Adipocyte (in vitro differentiated cells): ENCODE measurements at regions not wholly inside any gene's neighbourhood (a gene's known extent, or its start where the extent isn't known, plus 50 kb on each side); places are given as distances from the start of the nearest gene placed in this dataset.

ENCODE experiments used
- DNase-seq: peaks from one replicate; pipeline ENCODE4 v3.0.0-alpha.2; 2015; ENCODE audit warnings: low read depth
- H3K27me3 ChIP-seq: replicated peaks from 2 replicates; pipeline ENCODE4 v1.7.0; 2013; ENCODE audit warnings: mild to moderate bottlenecking, low read length, moderate library complexity; ENCODE audit not compliant: control insufficient read depth, insufficient read depth
- H3K36me3 ChIP-seq: 2 replicates; pipeline ENCODE4 v1.7.0; 2013; ENCODE audit warnings: low read length, mild to moderate bottlenecking, moderate library complexity; ENCODE audit not compliant: control insufficient read depth, insufficient read depth, severe bottlenecking
- H3K4me1 ChIP-seq: 2 replicates; pipeline ENCODE4 v1.7.0; 2013; ENCODE audit warnings: mild to moderate bottlenecking, low read length, moderate library complexity; ENCODE audit not compliant: control insufficient read depth, insufficient read depth
- H3K4me3 ChIP-seq: 2 replicates; pipeline ENCODE4 v1.7.0; 2013; ENCODE audit warnings: mild to moderate bottlenecking, low read length, moderate library complexity
- H3K9ac ChIP-seq: 2 replicates; pipeline ENCODE4 v1.7.0; 2013; ENCODE audit warnings: mild to moderate bottlenecking, low read length, moderate library complexity
- H3K9me3 ChIP-seq: 2 replicates; pipeline ENCODE4 v1.7.0; 2013; ENCODE audit warnings: mild to moderate bottlenecking, low read length, moderate library complexity; ENCODE audit not compliant: control insufficient read depth

DNA sequence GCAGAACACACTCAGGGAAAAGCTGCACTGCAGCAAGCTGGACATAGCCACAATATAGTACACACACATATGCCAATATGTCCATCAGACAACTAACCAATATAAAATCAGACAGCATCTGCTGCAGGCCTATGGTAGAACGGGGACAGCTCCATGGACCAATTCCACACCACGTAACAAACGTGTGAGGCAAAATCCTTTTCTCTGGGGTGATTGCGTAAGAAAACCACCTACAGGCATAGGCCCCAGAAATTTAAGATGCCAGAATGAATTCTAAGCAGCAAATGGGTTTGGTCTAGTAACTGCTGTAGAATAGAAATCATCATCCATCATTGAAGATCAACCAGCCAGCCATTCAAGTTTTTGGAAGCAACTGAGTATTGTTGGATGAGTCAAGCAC is 368.9 kb upstream of the TMPO start:
- H3K9me3 ChIP-seq: peaks cover 7% of the 10 kb centered on the region
- no peaks in the 10 kb centered on the region for H3K27me3 ChIP-seq
- DNase-seq: no peak
- H3K4me3 ChIP-seq: no peak overlapping the region
- H3K9ac ChIP-seq: no peak overlapping the region
- H3K4me1 ChIP-seq: no peaks in the 10 kb centered on the region
- no peaks in the 10 kb centered on the region for H3K36me3 ChIP-seq

- Histone ChIP-seq H3K4me1 (no peaks in the 10 kb centered on the region), H3K9me3 (no peaks in the 10 kb centered on the region), H3K4me3 (no peak overlapping the region), H3K36me3 (no peaks in the 10 kb centered on the region), H3K27me3 (no peaks in the 10 kb centered on the region), H3K9ac (no peak overlapping the region)
- no peak for DNase-seq
Observed at GRCh38 chr12:98149270-98149669, 366.1 kb upstream of the TMPO start.

- no peaks in the 10 kb centered on the region for H3K4me1 ChIP-seq
- H3K27me3 ChIP-seq: no peaks in the 10 kb centered on the region
- no peak overlapping the region for H3K9ac ChIP-seq
- no peaks in the 10 kb centered on the region for H3K9me3 ChIP-seq
- H3K36me3 ChIP-seq: no peaks in the 10 kb centered on the region
- no peak for DNase-seq
- no peak overlapping the region for H3K4me3 ChIP-seq
Observed at GRCh38 chr12:98149691-98150210, 365.6 kb upstream of the TMPO start.

- no peaks in the 10 kb centered on the region for H3K4me1 ChIP-seq
- no peak for DNase-seq
Observed at GRCh38 chr12:98151105-98151590, 364.2 kb upstream of the TMPO start.

DNA sequence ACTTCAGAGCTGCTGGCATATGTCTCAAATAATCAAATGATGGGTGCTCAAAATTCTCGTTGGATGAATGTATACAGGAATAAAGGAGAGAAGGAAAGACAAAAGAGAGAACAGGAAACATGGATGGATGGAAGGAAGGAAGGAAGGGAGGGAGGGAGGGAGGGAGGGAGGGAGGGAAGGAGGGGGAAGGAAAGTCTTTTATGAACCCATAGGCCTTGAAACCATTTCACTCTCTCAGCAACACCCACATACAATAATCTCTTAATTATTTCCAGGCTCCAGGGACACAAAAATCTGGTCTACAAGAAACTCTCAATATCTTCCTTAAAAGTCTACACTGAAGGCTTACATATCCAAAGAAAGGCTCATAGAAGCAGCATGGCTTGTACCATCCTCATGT is 363.4 kb upstream of the TMPO start:
- Histone ChIP-seq H3K9me3 (no peaks in the 10 kb centered on the region), H3K27me3 (peaks cover 6% of the 10 kb centered on the region), H3K4me1 (no peaks in the 10 kb centered on the region), H3K4me3 (no peak overlapping the region), H3K36me3 (no peaks in the 10 kb centered on the region), H3K9ac (no peak overlapping the region)
- no peak for DNase-seq

More at GRCh38 chr12:98151105-98151590, 364.2 kb upstream of the TMPO start:
- peaks cover 6% of the 10 kb centered on the region for H3K27me3 ChIP-seq
- no peaks in the 10 kb centered on the region for H3K9me3 ChIP-seq
- no peak overlapping the region for H3K9ac ChIP-seq
- H3K36me3 ChIP-seq: no peaks in the 10 kb centered on the region
- H3K4me3 ChIP-seq: no peak overlapping the region

DNA sequence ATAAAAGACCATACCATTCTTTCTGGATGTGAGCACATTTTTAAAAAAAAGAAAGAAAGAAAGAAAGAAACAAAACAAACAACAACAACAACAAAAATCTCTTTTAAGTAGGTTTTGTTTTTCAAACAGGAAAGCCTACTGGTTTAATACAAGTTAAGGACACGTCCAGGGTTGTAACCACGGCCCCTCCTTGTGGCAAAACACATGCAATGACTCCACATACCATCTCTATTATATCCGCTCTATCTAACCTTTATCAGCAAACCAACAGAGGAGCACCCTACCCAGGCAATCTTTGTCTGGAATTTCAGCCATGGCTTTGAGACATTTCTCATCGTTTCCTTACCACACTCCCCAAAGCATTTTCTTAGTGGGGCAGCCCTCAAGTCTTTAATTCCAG is 360.5 kb upstream of the TMPO start:
- no peaks in the 10 kb centered on the region for H3K36me3 ChIP-seq
- no peak overlapping the region for H3K4me3 ChIP-seq
- H3K9me3 ChIP-seq: no peaks in the 10 kb centered on the region
- H3K9ac ChIP-seq: no peak overlapping the region
- no peaks in the 10 kb centered on the region for H3K4me1 ChIP-seq
- H3K27me3 ChIP-seq: peaks cover 9% of the 10 kb centered on the region
- DNase-seq: no peak

- no peaks in the 10 kb centered on the region for H3K4me1 ChIP-seq
- no peak overlapping the region for H3K4me3 ChIP-seq
- peaks cover 9% of the 10 kb centered on the region for H3K27me3 ChIP-seq
- no peaks in the 10 kb centered on the region for H3K36me3 ChIP-seq
- no peak overlapping the region for H3K9ac ChIP-seq
- H3K9me3 ChIP-seq: no peaks in the 10 kb centered on the region
- no peak for DNase-seq
Observed at GRCh38 chr12:98156697-98157096, 358.7 kb upstream of the TMPO start.

- H3K4me3 ChIP-seq: no peak overlapping the region
- no peaks in the 10 kb centered on the region for H3K9me3 ChIP-seq
- H3K36me3 ChIP-seq: no peaks in the 10 kb centered on the region
- H3K9ac ChIP-seq: no peak overlapping the region
- DNase-seq: no peak
- H3K27me3 ChIP-seq: peaks cover 4% of the 10 kb centered on the region
- H3K4me1 ChIP-seq: no peaks in the 10 kb centered on the region
Observed at GRCh38 chr12:98162906-98163678, 352.3 kb upstream of the TMPO start.

GRCh38 chr12:98172304-98172703 is 343.1 kb upstream of the TMPO start:
- no peak overlapping the region for H3K9ac ChIP-seq

GRCh38 chr12:98172801-98173200 is 342.6 kb upstream of the TMPO start:
- no peak for DNase-seq
- H3K9ac ChIP-seq: no peak overlapping the region
- H3K4me3 ChIP-seq: no peak overlapping the region
- H3K36me3 ChIP-seq: no peaks in the 10 kb centered on the region
- H3K9me3 ChIP-seq: peaks cover 3% of the 10 kb centered on the region
- H3K27me3 ChIP-seq: no peaks in the 10 kb centered on the region
- no peaks in the 10 kb centered on the region for H3K4me1 ChIP-seq

More at GRCh38 chr12:98172304-98172703, 343.1 kb upstream of the TMPO start:
- peaks cover 3% of the 10 kb centered on the region for H3K9me3 ChIP-seq
- H3K36me3 ChIP-seq: no peaks in the 10 kb centered on the region
- no peak for DNase-seq
- no peaks in the 10 kb centered on the region for H3K4me1 ChIP-seq
- H3K4me3 ChIP-seq: no peak overlapping the region
- no peaks in the 10 kb centered on the region for H3K27me3 ChIP-seq

DNA sequence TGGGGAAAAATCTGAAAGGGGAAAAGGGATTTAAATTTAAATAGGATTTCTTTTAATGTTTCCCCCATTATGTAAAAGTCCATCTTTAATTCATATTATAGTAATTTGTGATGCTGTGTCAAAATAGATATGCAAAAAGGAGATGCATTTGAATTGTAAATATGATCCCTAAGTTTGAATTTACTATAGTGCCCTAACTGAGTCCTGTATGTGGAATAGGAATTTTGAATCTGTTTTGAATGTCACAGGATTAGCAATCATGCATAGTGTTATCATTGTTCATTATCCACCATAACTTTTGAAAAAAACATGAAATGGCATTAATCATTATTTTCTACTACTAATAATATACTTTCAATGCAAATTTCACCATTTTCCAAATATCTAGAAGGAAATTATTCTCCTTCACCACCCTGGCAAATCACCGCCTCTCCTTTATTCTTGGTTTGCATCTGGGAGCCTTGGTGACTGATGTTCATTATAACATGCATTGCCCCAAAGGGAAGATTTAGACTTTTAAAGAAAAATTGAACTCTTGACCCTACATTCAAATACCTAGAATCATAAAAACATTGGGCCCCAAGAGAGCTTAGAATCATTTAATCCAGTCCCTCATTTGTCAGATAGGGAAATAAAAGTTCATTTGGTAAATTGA is 341.5 kb upstream of the TMPO start:
- Histone ChIP-seq H3K27me3 (no peaks in the 10 kb centered on the region), H3K36me3 (no peaks in the 10 kb centered on the region), H3K4me3 (no peak overlapping the region), H3K9me3 (peaks cover 3% of the 10 kb centered on the region), H3K4me1 (no peaks in the 10 kb centered on the region), H3K9ac (no peak overlapping the region)
- no peak for DNase-seq
